Prostate gland (tissue), 2 donors: ENCODE measurements at regions not wholly inside any gene's neighbourhood (a gene's known extent, or its start where the extent isn't known, plus 50 kb on each side); places are given as distances from the start of the nearest gene placed in this dataset.

ENCODE experiments used
- POLR2A ChIP-seq: fragments of 450-650 bp; IDR thresholded peaks from one replicate; pipeline ENCODE4 v1.6.1; 2016; ENCODE audit warnings: antibody characterized with exemption, mild to moderate bottlenecking
- TF ChIP-seq, protein P1 (sequence below), 4 experiments: fragments of 200-600 bp in 2 of 4; fragments of 450-650 bp in 2 of 4; sonication (generic) in 2 of 4; IDR thresholded peaks; 1 replicate in 3 of 4; 2 replicates in 1 of 4; pipeline ENCODE4 v1.5.1; 2016 to 2019; ENCODE audit warnings: antibody characterized with exemption in 4 of 4, mild to moderate bottlenecking in 2 of 4, moderate library complexity in 2 of 4

DNA sequence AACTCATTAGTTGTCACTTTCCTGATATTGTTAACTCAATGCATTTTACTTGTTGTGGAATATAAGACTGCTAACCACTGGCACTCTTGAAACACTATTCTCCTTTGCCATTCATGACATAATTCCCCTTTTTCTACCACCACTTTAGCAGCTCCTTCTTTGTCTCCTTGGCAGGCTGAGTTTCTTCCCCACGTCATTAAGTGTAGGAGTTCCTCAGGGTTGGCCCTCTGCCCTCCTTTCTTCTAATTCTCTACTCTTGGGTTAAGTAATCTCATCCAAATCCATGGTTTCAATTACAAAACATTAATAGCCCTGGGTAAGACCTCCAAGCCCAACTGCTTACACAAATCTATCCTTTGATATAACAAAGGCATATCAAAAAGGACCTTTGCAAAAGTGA lies 175.1 kb downstream of the HGF start:
- TF ChIP-seq, protein P1, sequence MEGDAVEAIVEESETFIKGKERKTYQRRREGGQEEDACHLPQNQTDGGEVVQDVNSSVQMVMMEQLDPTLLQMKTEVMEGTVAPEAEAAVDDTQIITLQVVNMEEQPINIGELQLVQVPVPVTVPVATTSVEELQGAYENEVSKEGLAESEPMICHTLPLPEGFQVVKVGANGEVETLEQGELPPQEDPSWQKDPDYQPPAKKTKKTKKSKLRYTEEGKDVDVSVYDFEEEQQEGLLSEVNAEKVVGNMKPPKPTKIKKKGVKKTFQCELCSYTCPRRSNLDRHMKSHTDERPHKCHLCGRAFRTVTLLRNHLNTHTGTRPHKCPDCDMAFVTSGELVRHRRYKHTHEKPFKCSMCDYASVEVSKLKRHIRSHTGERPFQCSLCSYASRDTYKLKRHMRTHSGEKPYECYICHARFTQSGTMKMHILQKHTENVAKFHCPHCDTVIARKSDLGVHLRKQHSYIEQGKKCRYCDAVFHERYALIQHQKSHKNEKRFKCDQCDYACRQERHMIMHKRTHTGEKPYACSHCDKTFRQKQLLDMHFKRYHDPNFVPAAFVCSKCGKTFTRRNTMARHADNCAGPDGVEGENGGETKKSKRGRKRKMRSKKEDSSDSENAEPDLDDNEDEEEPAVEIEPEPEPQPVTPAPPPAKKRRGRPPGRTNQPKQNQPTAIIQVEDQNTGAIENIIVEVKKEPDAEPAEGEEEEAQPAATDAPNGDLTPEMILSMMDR (IDR thresholded peaks at IDR 0.05) = no peak
- no peak for TF ChIP-seq POLR2A
